Mesothelial cell of epicardium (in vitro differentiated cells): ENCODE measurements at regions not wholly inside any gene's neighbourhood (a gene's known extent, or its start where the extent isn't known, plus 50 kb on each side); places are given as distances from the start of the nearest gene placed in this dataset.
A peak's percentile ranks its signal among the peaks of the same experiment; 100 is the strongest.

Source experiments
- DNase-seq, 2 experiments: peaks; one replicate each; pipeline ENCODE4 v3.0.0; 2021; ENCODE audit warnings: low spot score in 2 of 2; ENCODE audit not compliant: unreplicated experiment in 2 of 2
- H3K27ac Mint-ChIP-seq: 2 replicates; pipeline ENCODE4 v1.8.0; 2021; ENCODE audit warnings: mixed read lengths
- H3K27me3 Mint-ChIP-seq: 2 replicates; pipeline ENCODE4 v1.8.0; 2021; ENCODE audit warnings: low read depth, mixed read lengths
- H3K36me3 Mint-ChIP-seq: 2 replicates; pipeline ENCODE4 v1.8.0; 2021; ENCODE audit warnings: mixed read lengths
- H3K4me1 Mint-ChIP-seq: 2 replicates; pipeline ENCODE4 v1.8.0; 2021; ENCODE audit warnings: mixed read lengths
- H3K4me3 Mint-ChIP-seq: 2 replicates; pipeline ENCODE4 v1.8.0; 2021; ENCODE audit warnings: mild to moderate bottlenecking, moderate library complexity, mixed read lengths
- H3K9me3 Mint-ChIP-seq: 2 replicates; pipeline ENCODE4 v1.8.0; 2021; ENCODE audit warnings: mixed read lengths
- TF ChIP-seq, protein P1 (sequence below): fragments of 200-600 bp; sonication (generic); IDR thresholded peaks from one replicate; pipeline ENCODE4 v1.5.0; 2021; ENCODE audit warnings: antibody characterized with exemption; ENCODE audit not compliant: unreplicated experiment

DNA sequence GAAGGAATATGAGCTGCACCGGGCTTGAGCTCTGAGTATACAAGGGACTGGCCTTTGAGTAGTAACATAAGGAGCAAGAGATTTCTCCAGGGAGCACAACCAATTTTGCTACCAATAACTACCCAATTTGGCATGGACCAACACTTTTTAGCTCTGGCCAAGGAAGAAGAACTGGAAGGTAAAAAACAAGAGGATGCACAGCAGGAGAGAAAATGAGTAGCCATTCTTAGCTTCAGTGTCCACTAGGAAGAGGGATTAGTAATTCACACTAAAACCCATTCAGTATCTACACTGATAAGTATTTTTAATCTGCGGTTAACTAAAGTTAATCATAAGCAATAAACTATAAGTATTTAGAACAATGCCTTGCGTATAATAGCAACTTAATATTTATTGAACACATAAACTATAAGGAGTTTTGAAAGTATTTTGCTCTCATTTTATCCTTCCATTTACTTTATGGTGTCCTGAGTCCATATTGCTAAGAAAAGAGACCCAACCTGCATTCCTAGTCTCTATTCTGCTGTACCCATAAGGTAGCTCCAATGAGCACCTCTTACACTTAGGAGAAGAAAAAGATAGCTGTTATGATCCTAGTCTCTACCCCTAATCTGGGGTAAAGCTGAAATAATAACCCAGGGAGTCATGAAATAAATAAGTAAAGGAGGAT lies 268.9 kb downstream of the IGSF11 start:
- H3K36me3 Mint-ChIP-seq, result no peaks in the 10 kb centered on the region
- no peaks in the 10 kb centered on the region for H3K9me3 Mint-ChIP-seq
- H3K27me3 Mint-ChIP-seq, result no peaks in the 10 kb centered on the region

DNA sequence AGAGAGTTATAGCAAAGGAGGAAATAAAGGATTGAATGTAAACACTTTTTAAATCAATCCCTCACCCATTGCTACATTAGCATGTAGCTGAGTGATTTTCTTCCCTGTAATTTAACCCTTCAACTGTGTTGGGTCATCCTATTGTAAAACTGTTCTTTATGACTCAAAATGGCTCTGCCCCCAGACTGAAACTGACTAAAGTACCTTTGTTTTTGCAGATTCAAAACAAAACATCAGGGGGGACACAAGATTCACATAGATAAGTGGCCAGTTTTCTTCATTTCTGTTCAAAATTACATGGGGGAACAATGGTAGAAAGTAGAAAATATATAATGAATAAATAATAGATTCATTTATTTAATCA lies 268.4 kb downstream of the IGSF11 start:
- Mint-ChIP-seq H3K9me3 (no peaks in the 10 kb centered on the region), H3K27ac (no peak overlapping the region), H3K4me1 (peaks cover 3% of the 10 kb centered on the region), H3K36me3 (no peaks in the 10 kb centered on the region), H3K27me3 (no peaks in the 10 kb centered on the region), H3K4me3 (no peak overlapping the region)
- DNase-seq, result no peak
- TF ChIP-seq, protein P1, sequence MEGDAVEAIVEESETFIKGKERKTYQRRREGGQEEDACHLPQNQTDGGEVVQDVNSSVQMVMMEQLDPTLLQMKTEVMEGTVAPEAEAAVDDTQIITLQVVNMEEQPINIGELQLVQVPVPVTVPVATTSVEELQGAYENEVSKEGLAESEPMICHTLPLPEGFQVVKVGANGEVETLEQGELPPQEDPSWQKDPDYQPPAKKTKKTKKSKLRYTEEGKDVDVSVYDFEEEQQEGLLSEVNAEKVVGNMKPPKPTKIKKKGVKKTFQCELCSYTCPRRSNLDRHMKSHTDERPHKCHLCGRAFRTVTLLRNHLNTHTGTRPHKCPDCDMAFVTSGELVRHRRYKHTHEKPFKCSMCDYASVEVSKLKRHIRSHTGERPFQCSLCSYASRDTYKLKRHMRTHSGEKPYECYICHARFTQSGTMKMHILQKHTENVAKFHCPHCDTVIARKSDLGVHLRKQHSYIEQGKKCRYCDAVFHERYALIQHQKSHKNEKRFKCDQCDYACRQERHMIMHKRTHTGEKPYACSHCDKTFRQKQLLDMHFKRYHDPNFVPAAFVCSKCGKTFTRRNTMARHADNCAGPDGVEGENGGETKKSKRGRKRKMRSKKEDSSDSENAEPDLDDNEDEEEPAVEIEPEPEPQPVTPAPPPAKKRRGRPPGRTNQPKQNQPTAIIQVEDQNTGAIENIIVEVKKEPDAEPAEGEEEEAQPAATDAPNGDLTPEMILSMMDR, result no peak

More for the DNA sequence above, 268.9 kb downstream of the IGSF11 start:
- Mint-ChIP-seq H3K4me1 (peaks cover 3% of the 10 kb centered on the region), H3K27ac (no peak overlapping the region), H3K4me3 (no peak overlapping the region)
- DNase-seq, result no peak
- TF ChIP-seq, protein P1, result no peak

DNA sequence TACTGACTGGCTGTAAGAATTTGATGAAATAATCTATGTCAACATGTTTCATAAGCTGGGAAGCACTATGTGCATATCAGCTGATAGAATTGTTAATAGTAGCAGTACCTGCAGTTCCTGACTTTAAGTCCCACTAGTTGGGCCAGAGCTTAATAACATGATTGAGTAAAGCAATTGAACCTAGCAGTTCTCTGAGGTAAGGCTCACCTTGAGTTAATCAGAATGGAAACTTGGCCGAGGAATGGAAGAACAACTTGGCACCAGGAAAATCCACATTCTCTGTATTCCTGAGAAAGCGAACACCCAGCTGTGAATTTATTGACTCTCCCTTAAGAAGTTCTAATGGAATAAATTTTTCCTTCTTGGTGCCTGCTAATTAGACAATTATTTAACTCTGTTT lies 262.6 kb downstream of the IGSF11 start:
- Mint-ChIP-seq H3K27ac (no peak overlapping the region), H3K4me1 (peaks cover 2% of the 10 kb centered on the region), H3K4me3 (no peak overlapping the region), H3K36me3 (no peaks in the 10 kb centered on the region), H3K27me3 (no peaks in the 10 kb centered on the region), H3K9me3 (peaks cover 7% of the 10 kb centered on the region)
- DNase-seq, result no peak
- TF ChIP-seq, protein P1, result no peak

DNA sequence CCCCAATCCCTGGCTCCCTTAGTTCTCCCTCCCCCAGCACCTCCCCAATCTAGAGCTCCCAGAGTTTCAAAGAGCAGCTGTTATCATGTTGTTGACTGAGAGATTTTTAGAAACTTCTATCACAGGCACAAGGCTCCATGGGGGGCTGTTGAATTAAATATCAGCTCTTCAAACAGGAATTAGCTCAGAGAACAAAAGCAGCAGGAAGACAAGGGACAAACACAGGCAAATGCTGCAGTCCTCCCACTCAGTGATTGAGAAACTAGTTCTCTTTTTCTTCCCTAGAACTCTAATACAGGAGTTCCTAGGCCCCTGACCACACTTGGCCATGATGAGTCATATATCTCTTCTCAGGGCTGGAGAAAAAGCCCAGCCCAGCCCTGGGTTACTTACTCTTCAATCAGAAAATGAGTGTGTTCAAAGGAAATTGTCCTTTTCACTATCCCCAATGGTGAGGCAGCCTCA lies 262.1 kb downstream of the IGSF11 start:
- Mint-ChIP-seq H3K27me3 (no peaks in the 10 kb centered on the region), H3K4me3 (no peak overlapping the region), H3K9me3 (peaks cover 7% of the 10 kb centered on the region), H3K4me1 (no peaks in the 10 kb centered on the region), H3K36me3 (no peaks in the 10 kb centered on the region), H3K27ac (peak overlapping the region; percentile 4)
- no peak for DNase-seq
- TF ChIP-seq, protein P1, result no peak

DNA sequence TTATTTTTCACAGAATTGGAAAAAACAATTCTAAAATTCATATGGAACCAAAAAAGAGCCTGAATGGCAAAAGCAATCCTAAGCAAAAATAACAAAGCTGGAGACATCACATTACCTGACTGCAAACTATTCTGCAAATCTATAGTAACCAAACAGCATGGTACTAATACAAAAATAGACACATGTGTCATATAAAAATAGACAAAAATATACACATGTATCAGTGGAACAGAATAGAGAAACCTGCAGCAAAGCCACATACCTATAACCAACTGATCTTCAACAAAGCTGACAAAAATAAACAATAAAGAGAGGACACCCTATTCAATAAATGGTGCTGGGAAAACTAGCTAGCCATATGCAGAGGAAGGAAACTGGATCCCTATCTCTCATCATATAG lies 259.6 kb downstream of the IGSF11 start:
- Mint-ChIP-seq H3K27me3 (no peaks in the 10 kb centered on the region), H3K4me1 (no peaks in the 10 kb centered on the region), H3K9me3 (peaks cover 7% of the 10 kb centered on the region), H3K27ac (no peak overlapping the region), H3K4me3 (no peak overlapping the region), H3K36me3 (no peaks in the 10 kb centered on the region)
- no peak for DNase-seq
- TF ChIP-seq, protein P1, result no peak

DNA sequence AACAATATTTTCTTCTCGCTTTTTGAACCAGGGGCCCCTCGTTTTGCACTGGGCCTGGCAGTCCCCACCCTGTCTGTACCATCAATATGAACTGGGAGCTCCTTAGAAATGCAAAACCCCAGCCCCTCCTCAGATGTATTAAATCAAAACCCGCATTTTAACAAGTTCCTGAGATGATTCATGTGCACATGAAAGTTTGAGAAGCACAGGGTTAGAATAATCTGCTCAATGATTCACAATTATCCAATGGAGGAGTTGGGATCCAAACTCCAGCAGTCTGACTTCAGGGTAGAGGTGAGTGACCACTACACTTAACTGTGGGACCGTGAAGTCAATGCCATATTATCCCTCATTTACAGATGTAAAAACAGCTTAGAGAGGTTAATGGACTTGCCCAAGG lies 256.4 kb downstream of the IGSF11 start:
- TF ChIP-seq, protein P1, result no peak
- H3K4me3 Mint-ChIP-seq, result no peak overlapping the region
- H3K27ac Mint-ChIP-seq, result no peak overlapping the region
- H3K27me3 Mint-ChIP-seq, result no peaks in the 10 kb centered on the region
- H3K9me3 Mint-ChIP-seq, result peaks cover 7% of the 10 kb centered on the region
- H3K36me3 Mint-ChIP-seq, result no peaks in the 10 kb centered on the region
- DNase-seq, result no peak
- no peaks in the 10 kb centered on the region for H3K4me1 Mint-ChIP-seq
